ENCODE measurements at regions not wholly inside any gene's neighbourhood (a gene's known extent, or its start where the extent isn't known, plus 50 kb on each side); places are given as distances from the start of the nearest gene placed in this dataset.
A peak's percentile ranks its signal among the peaks of the same experiment; 100 is the strongest.
"Not testable (repeated sequence)": the region's sequence is repeated elsewhere in the genome, so short reads cannot be mapped to it uniquely, and the experiment has no call there.

DNA sequence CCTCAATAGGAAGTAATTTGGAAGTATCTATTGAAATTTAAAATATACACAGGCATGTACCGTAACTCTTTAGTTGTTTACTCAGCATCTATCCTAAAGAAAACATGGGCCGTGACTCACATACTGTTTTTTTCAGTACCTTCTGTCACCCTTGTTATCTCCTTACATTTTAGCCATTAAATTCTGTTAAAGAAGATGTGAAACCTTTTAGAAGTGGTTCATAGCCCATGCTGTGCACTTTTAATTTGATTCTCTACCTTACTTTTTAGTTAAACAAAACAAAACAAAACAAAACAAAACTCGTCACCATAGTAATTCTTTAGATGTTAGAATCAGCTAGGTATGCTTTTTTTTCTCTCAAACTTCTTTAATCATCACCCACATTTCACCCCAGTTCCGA lies 494.4 kb upstream of the RGS6 start:
- DNase-seq, result no peak

DNA sequence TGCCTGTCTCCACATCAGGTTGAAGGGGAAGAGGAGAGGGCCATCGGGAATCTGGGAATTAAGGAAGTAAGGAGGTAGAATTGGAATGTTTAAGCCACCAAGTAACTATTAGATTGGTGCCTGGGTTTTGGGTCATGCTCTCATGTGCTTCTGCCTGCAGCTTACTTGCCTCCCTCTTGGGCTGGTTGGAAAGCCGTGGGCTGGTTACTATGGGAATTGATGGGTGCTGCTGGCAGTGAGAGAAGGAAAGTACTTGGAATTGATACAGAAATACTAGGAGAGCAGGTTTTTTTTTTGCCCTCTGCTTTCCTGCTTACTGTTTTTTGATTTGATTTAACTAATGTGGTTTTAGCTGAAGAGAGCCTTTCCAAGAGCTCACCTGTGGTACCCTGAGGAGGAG lies 493.5 kb upstream of the RGS6 start:
- no peak for DNase-seq

DNA sequence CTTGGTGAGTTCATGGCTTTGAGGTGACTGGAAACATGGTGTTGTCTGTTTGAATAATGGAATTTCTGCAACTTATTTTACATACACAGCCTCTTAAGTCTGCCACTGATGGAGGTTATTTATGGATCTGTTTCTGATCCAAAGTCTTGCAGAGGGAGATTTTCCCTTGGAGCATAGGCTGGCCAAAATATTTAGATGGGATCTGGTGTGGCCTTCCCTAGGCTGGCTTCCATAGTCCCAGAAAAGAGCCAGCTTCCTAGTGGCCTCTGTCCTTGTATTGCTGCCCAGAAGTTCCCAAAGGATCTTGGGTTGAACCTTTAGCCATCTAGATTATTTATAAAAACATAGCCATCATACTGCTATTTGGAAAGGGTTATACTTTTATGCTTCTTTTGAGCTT lies 491.1 kb upstream of the RGS6 start:
- no peak for DNase-seq

DNA sequence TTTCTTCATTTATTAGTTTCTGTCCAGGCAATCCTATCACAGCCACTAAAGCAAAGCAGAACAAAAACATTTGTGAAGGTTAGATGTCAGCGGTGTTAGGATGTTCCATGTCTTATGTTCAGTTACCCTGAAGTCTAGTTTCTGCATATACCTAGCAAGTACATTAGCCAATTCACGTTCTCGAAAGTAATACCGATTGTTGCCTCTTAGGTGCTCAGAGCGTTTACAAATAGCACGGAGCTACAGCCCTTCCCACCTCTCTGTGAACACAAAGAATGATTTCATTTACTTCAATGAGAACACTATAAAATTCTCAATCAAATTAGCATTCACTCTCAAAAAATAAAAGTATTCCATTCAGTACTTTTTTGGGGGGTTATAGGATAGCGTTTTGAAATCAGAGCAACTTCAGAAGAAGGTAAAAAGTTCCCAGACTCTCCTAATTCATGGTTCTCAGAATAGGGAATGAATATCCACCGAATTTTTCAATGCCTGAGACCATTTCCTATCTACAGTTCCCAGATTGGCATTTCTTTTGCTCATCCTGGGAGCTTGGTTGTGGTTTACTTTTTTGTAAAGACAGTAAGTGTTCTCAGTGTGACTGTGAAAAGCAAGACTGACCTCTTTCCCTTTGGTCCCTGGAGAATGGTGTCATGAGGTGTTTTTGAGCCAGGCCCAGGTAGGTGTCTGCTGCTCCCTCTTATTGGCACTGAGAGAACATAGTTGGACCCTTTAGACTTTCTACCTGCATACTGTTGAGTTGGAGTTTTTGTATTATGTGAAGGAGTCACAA lies 488.0 kb upstream of the RGS6 start:
- no peak for DNase-seq

DNA sequence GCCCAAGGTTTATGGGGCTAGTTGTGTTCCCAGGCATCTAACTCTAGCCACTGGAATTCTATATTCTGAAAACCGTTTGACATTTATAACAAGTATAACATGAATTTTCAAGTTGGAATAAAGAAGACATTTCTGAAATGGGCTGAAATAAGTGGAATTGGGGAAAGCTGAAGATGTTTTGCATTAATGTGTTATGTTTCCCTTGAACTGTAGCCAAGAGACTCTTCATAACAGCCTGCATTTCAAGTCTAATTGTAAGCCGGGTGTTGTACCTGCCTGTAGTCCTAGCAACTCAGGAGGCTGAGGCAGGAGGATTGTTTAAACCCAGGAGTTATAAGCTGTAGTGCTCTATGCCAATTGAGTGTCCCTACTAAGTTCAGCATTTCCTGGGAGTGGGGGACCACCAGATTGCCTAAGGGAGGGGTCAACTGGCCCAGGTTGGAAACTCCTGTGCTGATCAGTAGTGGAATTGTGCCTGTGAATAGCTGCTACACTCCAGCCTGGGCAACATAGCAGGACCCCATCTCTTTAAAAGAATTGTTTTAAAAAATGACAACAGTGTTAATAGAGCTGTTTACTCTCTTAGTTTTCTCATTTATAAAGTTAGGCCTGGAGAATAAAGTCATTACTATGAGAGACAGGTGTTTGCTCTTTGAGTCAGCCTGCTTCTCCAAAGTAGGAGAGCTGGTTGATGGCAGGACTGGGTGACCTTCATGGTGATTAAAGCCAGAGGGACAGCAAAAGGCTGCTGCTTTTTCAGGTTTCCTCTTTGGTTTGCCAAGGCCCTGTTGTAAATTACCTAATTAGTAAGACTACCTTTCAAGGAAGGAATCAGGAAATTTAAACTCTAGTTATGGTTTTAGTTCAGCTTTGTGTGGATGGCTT lies 483.6 kb upstream of the RGS6 start:
- no peak for DNase-seq

DNA sequence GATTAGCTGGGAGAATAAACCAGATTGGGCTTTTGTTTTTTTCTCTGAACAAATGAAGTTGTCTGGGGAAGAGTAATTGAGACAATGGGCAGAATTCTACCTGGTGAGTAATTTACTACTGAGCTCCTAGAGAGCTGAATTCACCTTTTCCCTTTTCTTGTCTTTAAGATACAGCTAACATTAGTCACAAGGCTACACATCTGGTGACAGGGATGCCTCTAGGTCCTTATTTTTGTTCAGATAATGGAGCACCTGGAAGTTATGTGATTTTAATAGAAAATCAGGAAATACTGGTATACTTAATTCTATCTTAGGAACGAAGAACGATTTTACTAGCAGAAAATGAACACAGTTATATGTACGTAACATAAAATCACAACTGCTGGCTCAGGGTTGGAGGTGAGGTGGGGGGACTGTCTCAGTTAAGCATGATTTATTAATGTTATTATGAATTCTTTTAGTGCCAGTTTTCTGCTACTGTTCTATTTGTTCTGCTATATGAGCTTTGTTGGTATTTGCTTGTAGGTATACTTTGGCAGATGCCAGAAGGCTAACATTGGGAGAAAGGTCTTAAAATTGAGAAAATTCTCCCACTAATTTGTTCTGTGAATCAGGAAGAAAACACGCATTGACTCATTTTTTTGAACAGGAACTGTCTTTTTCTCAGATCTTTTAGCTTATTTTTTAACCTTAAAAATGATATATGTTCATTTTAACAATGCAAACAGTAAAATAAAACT lies 482.7 kb upstream of the RGS6 start:
- no peak for DNase-seq

DNA sequence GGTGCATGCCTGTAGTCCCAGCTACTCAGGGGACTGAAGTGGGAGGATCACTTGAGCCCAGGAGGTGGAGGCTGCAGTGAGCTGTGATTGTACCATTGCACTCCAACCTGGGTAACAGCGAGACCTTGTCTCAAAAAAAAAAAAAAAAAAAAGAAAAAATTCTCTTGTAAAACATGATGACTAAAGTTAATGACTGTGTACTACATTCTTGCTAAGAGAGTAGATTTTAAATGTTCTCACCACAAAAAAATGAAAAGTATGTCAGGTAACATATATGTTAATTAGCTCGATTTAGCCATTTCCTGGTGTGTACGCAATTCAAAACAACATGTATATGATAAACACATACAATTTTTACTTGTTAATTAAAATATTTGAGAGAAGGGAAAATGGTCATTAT lies 480.7 kb upstream of the RGS6 start:
- DNase-seq, result no peak

DNA sequence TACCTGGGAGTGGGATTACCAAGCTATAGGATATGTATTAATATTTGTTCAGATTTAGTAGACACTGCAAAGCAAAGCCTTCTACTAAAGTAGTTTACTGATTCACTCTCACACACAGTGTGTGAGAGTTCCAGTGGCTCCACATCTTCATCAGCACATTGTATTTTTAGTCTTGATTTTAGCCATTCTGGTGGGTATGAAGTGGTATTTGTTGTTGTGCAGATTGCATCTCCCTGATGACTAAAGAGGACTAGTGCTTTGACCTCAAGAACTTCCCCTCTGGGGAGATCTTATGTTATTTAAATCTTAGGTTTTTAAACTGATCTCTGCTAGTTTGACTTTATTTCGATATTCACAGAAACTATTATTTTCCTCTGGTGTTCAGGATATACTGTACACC lies 479.7 kb upstream of the RGS6 start:
- DNase-seq, result peak; percentile 40

DNA sequence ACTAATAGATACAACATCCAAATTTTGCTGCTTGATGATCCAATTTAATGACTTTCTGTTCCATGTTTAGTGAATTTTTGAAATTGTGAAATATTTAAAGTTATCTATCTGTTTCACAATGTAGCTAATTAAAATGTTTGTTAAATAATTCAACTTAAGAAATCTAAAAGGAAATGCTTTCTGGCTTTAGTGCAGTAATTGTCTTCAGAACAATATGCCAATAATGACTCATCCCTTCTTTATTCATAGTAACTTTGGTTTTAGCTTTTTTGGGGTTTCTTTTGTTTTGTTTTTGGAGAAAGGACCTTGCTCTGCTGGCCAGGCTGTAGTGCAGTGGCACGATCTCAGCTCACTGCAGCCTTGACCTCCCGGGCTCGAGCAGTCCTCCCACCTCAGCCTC lies 479.2 kb upstream of the RGS6 start:
- no peak for DNase-seq

DNA sequence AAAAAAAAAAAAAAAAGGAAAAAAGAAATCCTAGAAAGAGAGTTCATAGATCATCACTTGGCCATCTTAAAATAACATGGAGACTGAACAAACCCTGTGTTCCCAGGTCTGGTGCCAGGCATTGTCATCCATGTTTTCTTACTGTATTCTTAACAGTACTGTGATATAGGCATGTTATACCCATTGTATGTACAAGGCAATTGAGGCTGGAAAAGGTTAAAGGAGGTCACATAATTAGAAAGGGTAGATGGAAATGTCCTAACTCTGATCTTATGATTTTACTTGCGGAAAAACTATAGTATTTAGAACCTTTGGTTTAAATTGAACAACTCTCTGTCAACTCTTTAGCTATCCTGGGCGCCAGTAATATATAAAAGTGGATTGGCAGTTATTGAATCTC lies 478.2 kb upstream of the RGS6 start:
- no peak for DNase-seq

DNA sequence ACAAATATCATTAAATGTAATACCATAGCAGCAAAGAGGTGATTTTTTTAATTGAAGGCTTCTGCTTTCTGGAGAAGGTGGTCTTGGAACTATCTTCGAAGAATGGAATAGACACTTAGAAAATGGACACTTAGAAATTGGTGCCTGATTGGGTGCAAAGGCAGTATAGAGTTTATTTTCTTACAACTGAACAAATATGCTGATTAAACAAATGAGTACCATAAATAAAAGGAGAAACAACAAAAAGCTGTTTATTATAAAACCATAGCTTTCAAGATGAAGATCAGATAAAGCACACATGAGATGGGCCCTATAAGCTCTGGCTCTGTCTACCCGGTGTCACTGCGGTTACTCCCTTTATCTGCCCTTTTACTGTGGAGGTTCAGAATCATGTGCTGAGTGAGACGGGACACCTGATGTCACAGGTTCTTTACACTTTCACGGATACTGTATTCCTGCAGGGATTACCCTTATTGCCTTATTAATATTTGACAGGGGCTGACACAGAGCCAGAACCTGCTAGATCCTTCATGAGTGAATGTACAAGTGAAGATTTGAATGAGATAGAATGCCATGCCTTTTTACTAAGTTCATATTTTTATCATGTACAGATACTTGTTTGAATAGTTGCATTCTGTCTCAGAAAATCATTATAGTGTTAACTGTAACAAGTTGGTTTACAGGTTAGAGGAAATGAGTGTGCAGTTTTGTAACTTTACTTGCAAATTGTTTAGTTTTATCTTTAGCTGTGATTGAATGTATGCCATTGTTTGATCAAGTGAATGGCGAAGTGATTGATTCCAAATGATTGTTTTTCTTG lies 477.5 kb upstream of the RGS6 start:
- DNase-seq, result no peak

DNA sequence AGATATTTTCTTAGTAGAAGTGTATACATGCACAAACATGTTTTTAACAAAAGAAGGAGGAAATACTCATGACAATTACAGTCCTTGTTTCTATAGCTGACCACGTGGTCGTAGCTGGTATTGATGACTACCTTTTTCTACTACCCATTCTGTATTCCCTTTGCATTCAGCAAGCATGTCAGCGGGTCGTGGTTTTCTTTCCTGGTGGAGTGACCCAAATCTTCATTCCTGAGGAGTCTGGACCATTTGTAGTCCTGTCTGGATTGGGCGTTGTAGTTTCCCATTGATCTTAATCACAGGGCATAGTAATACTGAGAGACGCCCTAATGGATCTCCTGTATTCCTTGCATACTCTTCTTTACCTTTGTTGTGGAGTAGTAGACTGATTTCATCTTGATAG lies 472.1 kb upstream of the RGS6 start:
- no peak for DNase-seq

DNA sequence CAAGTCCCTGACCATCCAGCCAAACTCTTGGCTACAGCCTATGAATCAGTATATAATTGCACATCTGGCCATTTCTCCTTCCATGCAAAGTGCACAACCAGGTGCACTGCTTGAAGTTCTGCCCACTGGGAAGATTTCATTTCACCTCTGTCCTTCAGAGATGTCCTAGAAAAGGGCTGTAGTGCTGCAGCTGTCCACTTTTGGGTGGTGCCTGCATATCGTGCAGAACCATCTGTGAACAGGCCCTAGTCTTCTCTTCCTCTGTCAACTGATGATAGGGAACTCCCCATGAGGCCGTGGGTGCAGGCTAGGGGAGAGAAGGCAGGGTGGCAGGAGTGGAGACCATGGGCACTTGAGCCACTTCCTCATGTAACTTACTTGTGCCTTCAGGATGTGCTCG lies 470.6 kb upstream of the RGS6 start:
- not testable (repeated sequence) for DNase-seq

DNA sequence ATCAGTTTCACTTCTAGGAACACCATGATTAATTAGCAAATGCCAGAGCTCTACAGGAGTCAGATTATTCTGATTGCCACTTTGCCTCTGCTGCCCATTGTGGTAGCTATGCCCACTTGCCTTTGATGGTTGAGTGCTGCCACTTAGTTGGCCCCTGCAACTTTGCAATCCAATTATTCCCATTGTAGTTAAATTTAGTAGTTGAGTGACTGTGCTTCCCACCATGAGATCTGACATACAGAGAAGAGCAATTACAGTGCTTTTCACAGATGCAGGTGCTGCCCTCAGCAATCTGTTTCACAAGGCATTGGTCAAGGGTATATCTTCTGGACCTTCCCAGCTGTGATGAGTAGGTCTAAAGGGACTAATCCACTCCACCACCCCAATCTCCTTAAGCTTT lies 468.4 kb upstream of the RGS6 start:
- DNase-seq, result no peak

DNA sequence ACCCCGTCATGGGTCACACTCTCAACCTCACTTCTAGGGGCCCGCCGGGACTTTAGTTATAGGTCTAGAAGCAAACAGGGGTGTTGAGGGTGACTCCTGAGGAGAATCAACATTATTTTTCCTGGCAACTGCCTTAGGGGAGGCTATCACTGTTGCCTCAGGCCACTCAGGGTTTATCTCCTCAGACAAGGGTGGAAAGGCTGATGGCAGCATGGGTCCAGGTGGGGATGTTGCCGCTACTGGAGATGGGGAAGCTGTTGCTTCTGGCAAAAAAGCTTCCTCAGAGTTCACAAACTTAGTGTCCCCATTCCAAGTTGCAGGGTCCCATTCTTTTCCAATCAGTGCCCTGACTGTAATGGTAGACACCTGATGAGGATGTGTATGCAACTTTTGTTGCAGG lies 467.4 kb upstream of the RGS6 start:
- DNase-seq, result no peak

DNA sequence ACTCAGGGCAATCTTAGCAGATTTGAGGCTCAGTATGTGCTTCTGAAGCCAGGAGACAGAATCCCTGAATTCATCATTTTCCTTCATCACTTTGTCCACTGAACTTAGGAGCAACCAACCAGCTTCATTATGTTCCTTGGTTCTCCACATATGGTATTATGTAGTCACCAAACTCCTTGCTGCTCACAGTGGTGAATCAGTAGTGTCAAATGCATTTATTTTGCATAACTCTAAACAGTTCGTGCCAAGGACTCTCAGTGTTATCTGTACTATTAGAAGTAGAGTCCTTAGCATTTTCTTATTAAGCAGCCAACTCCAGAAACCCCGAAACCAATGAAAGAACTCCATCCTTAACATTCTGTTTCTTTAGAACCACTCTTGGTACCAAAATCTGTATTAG lies 466.9 kb upstream of the RGS6 start:
- DNase-seq, result no peak

DNA sequence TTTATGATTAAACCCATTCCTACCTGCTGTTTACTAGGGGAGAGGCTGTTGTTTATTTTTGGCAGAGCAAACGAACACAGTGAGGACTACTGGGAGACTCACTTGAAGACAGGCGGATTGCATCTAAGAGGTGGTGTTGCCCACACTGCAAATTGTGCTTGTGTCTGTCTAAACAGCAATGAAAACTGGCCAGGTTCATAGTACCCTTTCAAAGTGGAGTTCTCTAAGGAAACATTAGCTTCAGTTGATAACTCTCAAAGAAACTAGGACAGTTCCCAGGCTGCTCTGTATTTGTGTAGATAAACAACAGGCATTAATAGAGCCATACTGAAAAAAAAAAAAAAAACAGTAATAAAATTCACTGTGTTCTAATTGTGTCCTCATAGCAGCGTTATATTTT lies 466.0 kb upstream of the RGS6 start:
- no peak for DNase-seq

DNA sequence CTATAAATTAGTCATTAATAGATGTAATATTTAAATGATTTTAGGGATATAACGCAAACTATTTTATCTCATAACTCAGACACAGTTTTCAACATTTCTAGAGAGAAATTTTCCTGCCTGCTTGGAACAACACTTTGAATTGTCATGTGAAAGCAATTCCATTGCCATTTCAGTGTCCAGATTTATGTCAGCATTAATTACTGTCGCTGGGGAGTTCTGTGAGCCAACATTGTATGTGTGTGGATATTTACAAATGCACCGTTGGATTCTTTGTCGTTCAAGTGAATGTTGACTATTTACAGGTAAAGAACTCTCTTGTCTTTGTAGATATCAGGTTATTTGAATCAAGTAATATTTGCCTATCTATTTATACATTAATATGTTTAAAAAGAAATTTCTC lies 465.3 kb upstream of the RGS6 start:
- DNase-seq, result no peak

DNA sequence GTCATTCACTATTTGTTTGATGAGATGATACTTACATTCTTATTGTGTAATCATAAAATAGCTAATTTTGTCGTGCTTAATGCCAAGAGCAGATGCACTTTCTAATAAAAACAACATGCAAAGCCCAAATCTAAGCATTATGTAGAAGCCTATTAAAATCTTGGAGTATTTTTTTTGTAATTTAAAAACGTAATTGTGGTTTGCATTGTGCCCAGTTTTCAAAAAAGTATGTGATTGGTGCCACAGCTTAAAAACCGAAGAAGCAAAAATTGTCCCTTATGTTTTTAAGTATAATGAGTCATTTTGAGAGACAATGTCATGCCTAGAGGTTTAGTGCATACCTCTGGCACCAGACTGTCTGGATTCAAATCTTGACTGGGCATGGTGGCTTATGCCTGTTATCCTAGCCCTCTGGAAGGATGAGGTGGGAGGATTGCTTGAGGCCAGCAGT lies 464.8 kb upstream of the RGS6 start:
- DNase-seq, result peak; percentile 34

DNA sequence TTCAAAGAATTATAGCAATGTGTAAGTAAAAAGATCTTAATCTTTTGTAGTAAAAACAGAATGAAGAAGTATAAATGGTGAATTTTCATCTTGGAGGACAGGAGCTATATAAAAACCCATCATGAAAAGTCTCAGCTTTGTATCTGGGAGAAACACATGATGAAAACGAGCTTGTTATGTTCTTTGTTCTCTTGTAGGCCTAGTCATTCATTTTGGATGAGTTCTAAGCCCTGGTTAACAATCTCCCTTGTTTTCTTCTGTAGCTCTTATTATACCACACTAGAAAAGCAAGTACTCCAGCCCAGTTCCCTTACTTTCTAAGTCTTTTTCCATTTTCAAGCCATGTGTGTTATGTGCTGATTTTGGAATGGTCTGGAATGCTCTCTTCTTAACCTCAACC lies 463.5 kb upstream of the RGS6 start:
- no peak for DNase-seq

DNA sequence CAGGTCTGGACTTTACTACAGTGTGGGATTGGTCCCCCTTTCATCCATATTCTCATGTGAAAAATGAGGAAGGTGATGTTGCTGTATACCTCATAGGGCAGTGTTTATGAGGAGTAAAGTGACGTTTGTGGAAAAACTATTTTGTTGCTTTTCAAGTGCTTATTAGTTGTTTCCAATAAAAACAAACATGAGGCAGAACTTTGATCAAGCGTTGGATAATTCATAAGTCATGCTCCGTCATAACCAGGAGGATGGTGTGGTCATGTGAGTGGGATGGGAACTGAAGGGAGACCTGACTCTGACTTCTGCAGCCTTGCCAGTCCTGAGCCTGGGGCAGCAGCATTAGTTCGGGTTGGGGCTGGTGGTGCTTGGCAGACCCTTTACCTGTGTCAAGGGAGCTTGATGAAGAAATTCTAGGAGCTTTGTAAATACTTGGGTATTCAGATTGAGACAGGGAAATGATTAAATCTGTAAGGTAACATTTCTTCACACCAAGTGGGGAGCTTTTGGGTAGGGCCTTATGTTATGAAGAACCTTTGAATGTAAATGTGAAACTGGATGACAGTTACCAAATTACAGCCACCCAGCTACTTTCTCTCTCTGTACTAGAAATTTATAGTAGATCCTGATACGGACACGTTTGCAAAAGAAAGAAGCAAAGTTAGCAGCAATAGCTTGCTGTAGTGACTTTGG lies 462.4 kb upstream of the RGS6 start:
- peak; percentile 39 for DNase-seq

Measured in activated CD4-positive, alpha-beta T cell treated with anti-CD3 and anti-CD28 coated beads, Interleukin-10, Interleukin-2, amounts not matched to agents 100 ng/mL and 50 ng/mL, durations not matched to agents 16 hours and 8 hours (primary cell).